T-helper 1 cell (primary cell): ENCODE measurements at regions not wholly inside any gene's neighbourhood (a gene's known extent, or its start where the extent isn't known, plus 50 kb on each side); places are given as distances from the start of the nearest gene placed in this dataset.
"Not testable (repeated sequence)": the region's sequence is repeated elsewhere in the genome, so short reads cannot be mapped to it uniquely, and the experiment has no call there.

Experiments
- DNase-seq, 5 donors: peaks; one replicate each; pipeline ENCODE4 v3.0.0-alpha.2; 2012 to 2020

DNA sequence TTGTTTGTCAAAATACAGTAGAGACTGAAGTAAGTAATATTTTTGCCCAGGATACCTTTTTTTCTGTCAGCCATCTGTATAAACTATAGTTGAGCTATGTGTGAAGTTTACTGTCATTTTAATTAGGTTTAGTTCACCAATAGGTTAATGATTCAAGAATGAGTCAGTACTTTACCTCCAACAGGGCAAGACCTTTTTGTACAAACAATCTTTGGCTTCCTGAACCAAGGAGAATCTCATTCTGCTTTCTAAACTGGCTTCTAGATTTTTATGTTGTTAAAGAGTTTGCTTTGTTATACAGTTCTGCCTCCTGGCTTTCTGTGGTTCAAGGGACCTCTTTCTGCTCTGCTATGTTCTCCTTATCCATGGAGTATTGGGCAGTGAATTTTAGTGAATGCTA lies 412.0 kb upstream of the NR3C2 start:
- DNase-seq, result no peak

- DNase-seq, result no peak
These were observed 410.0 kb upstream of the NR3C2 start for GRCh38 chr4:148852092-148852699.

- DNase-seq, result no peak
These were observed 408.2 kb upstream of the NR3C2 start for GRCh38 chr4:148850257-148850995.

DNA sequence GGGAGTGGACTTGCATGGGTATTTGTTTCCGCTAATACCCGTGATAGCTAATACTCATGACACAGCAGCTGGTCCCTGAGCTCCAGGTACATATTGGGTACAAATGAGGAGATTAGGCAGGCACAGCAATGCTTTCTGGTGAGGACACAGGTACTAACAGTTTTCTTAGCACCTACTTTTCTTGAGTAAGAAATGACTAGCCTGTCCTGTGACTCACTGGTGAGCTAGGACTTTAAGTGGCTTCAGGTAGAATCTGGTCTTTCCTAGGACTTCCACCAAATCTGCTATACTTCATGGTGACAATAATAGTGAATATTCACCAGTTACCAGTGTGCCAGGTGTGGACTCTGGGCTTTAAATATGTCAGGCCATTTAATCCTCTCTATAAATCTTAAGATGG lies 407.4 kb upstream of the NR3C2 start:
- DNase-seq, result no peak

DNA sequence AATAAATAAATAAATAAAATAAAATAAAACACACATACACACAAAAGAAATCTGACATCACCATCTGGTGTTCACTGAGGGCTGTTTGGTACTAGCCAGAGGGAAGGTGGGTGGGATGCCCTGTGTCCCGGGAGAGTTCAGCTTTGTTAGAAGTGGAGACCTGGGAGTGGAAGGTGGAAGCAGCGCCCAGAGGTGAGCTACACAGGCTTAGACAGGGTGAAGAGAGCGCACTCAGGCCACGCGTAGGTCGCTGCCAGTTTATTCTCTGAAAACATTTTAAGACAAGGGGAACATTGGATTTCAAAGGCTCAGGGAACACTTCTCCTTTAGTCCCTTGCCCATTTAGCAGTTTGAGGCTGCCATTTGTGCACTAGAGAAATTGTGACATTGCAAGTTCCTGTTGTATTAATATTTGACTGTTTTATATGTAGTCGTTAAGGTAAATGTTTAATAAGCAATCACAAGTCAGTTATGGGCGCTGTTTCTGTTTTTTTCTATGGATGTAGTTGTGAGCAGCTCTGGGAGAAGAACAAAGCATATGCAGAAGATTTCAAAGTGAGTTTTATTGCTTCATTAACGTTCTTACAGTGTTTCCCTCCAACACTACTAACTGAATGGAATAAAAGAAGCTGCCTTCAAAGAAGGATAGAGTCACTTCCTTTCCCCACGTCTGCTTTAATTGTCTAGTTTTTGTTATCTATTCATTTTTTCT lies 405.5 kb upstream of the NR3C2 start:
- DNase-seq, result no peak

GRCh38 chr4:148845609-148846008 lies 403.4 kb upstream of the NR3C2 start:
- DNase-seq, result no peak

DNA sequence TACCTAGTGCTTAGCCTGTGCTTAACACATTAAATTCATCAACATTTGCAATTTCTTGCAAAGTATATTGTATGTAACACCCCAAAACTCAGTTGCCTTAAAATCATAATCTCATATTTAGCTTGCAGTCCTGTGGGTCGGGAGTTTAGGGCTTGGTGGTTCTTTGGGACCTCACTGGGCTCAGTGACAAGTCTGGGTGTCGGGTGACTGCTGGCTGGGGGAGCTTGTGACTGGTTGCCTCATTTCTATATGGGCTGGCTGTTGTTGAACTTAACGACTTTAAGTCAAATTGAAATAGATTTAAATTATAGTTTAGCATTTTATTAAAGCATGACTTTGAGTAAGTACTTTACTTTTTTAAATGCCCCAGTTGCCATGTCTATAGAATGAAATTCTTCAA lies 401.4 kb upstream of the NR3C2 start:
- DNase-seq, result no peak

DNA sequence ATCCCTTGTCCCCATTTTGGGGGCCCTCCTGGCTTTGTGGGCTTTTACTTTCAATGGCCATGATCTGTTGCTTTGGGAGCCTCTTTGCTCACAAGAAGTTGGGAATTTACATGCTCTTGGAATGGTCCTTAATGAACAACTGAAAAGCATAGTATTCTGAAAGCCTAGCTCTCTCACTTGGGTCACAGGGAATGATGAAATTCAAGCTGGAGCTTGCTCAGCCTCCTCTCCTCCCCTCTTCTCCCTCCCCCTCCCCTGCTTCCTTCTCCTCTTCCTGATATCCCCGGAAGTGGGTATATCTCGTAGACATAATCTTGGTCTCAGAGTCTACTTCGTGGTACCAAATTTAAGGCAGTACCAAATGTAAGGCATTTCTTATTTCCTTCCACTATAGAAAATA lies 400.6 kb upstream of the NR3C2 start:
- DNase-seq, result no peak

- not testable (repeated sequence) for DNase-seq
These were observed 395.4 kb upstream of the NR3C2 start for GRCh38 chr4:148837571-148837970.

DNA sequence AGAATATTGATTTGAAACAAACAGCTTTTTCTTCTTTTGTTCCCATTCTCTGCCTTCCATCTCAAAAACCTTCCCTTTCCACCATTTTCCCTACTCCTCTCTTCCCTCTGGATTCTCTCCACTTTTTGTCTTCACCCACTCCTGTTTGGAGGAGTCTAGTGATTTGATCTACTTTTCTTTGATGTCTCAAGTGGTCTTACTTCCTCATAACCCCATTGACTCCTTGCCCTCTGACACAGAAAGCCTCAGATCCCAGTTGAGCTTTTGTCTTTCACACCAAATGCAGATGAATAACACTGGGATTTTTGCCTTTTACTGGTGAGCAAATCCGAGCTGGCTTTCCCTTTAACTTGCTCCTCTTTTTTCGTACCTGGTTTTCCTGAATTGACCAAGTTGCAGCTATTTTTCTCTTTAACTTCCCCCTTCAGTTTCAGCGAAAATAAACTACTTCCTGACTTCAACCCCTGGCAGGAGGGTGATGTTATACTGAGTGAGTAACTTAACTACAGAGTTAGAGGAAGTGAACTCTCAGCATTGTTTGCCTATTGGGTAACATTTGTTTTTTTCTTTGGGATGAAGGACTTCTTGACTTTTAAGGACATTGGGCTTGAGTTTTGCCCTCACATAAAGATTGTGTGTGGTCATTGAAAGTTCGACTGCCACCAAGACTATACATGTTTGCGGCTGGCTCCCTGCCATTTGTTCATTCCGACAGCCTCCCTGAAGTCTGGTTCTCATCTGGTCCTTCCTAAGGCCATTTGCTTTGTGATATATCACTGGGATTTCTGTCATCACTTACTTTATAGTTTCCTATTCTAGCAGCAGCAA lies 392.8 kb upstream of the NR3C2 start:
- DNase-seq, result no peak

GRCh38 chr4:148831945-148832344 lies 389.7 kb upstream of the NR3C2 start:
- no peak for DNase-seq

DNA sequence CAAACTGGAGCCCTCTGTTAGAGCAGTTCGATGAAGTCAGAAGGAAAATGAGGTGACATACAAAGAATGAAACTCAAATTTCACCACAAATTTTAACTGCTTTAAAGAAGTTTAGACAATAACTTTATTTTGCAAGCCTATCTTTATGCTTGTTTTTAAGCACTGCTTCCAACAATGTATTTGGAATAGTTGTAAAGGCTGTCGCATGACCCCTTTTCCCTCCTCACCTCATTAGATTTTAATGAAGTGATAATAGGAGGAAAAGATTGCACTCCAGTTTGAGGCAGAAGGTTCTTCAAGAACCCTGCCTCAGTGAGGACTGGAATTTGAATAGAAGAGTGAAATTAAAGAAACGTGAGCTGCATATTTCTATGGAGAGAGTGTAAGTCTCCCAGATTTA lies 386.1 kb upstream of the NR3C2 start:
- no peak for DNase-seq

DNA sequence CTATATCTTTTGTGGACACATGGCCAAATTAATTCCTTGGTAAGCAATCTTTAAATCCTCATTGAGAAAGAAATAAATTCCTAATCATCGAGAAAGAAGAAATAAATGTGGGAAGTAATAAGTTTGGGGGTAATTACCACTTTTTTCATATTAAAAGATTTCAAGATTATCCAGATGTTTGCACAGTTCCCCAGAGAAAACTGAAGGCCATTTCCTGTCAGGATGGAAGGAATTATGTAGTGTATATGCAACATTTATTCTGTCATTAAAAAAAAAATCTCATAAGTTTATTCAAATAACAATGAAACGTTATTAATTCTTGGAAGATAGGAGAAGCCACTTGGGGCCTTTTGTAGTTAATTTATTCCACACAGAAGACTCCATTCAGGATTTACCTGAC lies 385.6 kb upstream of the NR3C2 start:
- DNase-seq, result no peak

DNA sequence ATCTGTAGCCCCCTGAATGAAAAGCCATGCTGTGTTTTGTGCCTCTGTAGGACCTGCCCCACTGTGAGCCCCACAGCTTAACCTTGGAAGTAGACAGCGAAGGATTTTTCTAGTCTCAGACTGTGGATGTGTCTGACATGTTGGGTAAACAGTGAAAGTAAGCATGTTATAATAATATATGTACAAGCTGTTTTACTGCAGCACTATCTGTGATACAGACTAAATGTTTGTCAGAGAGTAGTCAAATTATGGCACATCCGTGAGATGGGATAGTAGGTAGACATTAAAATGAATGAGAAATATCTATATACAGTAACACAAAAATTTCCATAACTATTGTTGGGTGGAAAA lies 381.2 kb upstream of the NR3C2 start:
- no peak for DNase-seq

- no peak for DNase-seq
These were observed 380.6 kb upstream of the NR3C2 start for GRCh38 chr4:148822572-148823418.

- DNase-seq, result no peak
These were observed 371.8 kb upstream of the NR3C2 start for GRCh38 chr4:148814030-148814429.

- no peak for DNase-seq
These were observed 371.1 kb upstream of the NR3C2 start for GRCh38 chr4:148813289-148813688.

DNA sequence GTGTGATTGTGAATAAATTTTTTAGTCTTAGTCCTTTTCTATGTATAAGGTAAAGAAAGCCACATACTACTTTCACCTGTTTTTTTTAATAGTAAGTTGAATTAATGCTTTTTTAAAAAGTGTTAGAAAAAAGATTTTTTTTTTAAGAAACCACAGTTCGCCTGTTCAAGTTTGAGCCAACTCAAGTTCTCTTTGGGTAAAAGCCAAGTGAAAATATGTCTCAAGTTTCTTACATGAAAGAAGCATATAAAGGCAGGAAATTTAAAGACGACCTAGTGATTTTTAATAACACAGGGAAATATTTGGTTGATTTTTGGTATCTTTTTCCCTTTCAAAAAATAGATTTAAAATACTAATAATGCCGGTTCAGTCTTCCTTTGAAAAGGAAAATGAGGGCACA lies 369.9 kb upstream of the NR3C2 start:
- no peak for DNase-seq

DNA sequence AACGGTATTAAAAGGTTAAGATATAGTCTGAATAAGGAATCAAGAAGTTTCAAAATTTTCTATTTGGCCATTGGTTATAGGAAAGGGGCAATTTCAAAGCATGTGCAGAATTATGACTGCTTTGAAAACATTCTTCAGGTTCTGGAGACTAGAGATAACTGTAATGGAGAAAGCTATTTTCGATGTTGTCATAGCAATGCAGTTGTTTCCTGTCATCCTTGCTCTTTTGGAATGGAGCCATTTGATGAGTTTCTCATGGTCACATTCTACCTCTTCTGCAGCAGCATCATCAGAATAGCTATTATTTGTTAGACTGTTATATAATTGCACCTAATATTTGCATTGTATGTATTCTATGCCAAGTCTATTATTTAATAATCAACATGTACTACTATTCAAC lies 368.2 kb upstream of the NR3C2 start:
- no peak for DNase-seq

GRCh38 chr4:148808416-148808815 lies 366.2 kb upstream of the NR3C2 start:
- no peak for DNase-seq

GRCh38 chr4:148800940-148801339 lies 358.7 kb upstream of the NR3C2 start:
- DNase-seq, result no peak

GRCh38 chr4:148800336-148800885 lies 358.2 kb upstream of the NR3C2 start:
- DNase-seq, result no peak
